Epithelial cell of esophagus (primary cell): ENCODE measurements at regions not wholly inside any gene's neighbourhood (a gene's known extent, or its start where the extent isn't known, plus 50 kb on each side); places are given as distances from the start of the nearest gene placed in this dataset.

Source experiments
- DNase-seq: peaks from one replicate; pipeline ENCODE4 v3.0.0; 2010; ENCODE audit warnings: low read depth
- H3K4me3 ChIP-seq: 2 replicates; pipeline ENCODE4 v1.5.1; 2011; ENCODE audit warnings: mild to moderate bottlenecking, low read length, control low read depth
- TF ChIP-seq, protein P1 (sequence below): IDR thresholded peaks from 2 replicates; pipeline ENCODE4 v1.5.1; 2011; ENCODE audit warnings: low read depth, mild to moderate bottlenecking, low read length, control low read depth, inconsistent platforms; ENCODE audit not compliant: insufficient read depth; ENCODE audit errors: missing control alignments

DNA sequence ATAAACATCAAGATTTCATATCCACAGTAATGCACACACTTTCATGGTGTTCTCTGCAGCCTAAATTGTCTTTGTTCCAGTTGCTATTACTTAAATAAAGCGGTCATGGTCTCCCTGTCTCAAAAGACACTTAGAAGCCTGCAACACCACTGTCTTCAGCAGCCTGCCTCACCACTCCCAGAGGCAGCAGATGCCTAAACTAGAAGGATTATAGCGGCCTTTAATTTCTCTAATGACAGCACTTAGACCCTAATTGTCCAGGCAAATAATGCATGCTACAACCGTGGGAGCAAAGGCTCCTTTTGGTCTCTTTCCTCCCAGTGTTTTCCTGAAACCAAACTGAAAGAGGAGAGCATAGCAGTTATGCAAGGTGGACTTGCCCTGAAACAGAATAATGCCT lies 248.8 kb upstream of the SLC39A10 start:
- TF ChIP-seq, protein P1, sequence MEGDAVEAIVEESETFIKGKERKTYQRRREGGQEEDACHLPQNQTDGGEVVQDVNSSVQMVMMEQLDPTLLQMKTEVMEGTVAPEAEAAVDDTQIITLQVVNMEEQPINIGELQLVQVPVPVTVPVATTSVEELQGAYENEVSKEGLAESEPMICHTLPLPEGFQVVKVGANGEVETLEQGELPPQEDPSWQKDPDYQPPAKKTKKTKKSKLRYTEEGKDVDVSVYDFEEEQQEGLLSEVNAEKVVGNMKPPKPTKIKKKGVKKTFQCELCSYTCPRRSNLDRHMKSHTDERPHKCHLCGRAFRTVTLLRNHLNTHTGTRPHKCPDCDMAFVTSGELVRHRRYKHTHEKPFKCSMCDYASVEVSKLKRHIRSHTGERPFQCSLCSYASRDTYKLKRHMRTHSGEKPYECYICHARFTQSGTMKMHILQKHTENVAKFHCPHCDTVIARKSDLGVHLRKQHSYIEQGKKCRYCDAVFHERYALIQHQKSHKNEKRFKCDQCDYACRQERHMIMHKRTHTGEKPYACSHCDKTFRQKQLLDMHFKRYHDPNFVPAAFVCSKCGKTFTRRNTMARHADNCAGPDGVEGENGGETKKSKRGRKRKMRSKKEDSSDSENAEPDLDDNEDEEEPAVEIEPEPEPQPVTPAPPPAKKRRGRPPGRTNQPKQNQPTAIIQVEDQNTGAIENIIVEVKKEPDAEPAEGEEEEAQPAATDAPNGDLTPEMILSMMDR: no peak
- H3K4me3 ChIP-seq: no peak overlapping the region
- DNase-seq: no peak

DNA sequence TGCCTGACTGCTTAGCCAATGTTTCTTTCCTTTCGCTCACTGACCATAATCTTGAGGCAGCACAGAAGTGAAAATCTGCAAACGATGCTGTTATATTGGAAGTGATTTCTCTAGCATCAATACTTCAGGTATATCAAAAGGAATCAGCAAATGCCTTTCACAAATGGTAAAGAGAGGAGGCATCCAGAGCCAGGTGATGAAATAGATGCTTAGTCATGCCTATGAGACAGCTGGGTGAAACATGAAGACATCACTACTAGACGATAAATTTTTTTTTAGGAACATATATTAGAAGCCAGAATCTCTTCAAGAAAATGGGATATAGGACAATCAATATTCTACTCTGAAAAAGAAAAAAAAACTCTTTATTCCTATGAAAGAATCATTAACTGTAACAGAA lies 249.2 kb upstream of the SLC39A10 start:
- peak; percentile 81 for DNase-seq
- TF ChIP-seq, protein P1: no peak
- no peak overlapping the region for H3K4me3 ChIP-seq

DNA sequence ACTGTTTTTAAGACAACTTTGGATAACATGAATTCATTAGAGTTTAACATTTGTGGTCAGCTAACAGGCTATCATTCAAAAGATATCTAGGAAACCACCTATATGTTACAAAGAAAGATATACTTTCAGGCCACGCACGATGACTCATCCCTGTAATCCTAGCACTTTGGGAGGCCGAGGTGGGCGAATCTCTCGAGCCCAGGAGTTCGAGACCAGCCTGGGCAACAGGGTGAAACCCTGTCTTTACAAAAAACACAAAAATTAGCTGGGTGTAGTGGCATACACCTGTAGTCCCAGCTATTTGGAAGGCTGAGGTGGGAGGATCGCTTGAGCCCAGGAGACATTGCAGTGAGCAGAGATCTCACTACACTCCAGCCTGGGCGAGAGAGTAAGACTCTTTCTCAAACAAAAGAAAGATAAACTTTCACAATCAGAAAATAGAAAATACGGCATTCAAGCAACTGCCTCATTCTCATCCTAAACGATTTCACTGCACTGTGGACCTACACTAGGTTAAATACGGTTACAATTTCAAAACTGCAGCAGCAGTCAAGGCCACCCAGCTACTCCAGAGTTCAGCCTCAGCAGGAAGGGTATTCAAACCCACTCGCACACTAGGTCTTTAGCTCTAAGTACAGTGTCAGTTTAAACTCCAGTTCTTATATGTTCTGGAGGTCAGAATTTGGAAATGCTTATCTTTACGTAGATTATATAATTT lies 250.0 kb upstream of the SLC39A10 start:
- TF ChIP-seq, protein P1: no peak
- no peak for DNase-seq

DNA sequence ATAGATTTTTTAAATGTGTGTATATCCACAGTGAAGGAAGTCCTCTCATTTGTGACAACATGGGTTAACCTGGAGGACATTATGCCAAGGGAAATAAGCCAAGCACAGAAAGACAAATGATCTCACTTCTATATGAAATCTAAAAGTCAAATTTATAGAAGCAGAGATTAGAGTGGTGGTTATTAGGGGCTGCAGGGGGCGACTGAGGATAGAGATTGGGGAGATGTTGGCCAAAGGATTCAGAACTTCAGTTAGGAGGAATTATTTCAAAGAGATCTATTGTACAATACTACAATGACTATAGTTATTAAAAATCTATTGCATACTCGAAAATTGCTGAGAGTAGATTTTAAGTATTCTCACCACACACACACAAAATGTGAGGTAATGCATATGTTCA lies 252.4 kb upstream of the SLC39A10 start:
- no peak for DNase-seq
- TF ChIP-seq, protein P1: no peak
- H3K4me3 ChIP-seq: no peak overlapping the region

More for the DNA sequence above, 250.0 kb upstream of the SLC39A10 start:
- H3K4me3 ChIP-seq: no peak overlapping the region

DNA sequence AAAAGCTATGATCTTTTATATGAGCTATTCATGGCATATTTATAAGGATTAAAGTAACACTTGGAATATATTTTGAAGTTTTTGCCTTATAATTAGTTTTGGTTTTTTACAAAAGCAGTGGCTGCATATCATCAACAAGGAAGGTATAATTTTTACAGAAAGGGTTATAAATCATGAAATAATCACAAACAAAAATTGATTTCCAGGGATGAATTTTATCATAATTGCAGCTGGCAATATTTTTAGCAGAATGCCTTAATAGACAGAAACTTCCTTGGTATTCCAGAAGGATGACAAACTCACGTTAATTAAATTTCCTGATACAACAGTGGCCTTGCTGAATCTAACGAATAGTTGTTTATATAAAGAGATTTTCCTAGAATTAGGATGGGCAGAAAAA lies 260.5 kb upstream of the SLC39A10 start:
- no peak for DNase-seq
- TF ChIP-seq, protein P1: no peak
- no peak overlapping the region for H3K4me3 ChIP-seq

DNA sequence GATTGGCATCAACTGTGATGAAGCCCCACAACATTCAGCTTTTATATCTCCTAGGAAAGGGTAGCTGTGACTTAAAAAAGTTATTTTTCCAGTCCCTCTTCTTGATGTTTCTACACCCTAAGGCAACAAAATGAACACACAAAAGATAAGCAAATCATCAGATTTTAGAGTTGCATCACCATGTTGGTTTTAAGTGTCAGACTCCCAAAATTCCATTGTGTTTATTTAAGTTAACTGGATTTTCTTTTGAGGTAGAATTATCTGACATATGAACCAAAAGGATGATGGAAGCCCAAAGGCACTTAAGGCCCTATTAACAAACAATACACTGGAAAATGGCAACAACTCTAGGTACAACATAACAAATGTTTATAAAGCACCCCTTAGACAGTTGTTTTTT lies 261.7 kb upstream of the SLC39A10 start:
- TF ChIP-seq, protein P1: no peak
- no peak overlapping the region for H3K4me3 ChIP-seq
- DNase-seq: no peak
